ENCODE measurements at regions not wholly inside any gene's neighbourhood (a gene's known extent, or its start where the extent isn't known, plus 50 kb on each side); places are given as distances from the start of the nearest gene placed in this dataset.

GRCh38 chr3:76378789-76379188, 593.4 kb upstream of the ZNF717 start:
- TF ChIP-seq, protein P1, sequence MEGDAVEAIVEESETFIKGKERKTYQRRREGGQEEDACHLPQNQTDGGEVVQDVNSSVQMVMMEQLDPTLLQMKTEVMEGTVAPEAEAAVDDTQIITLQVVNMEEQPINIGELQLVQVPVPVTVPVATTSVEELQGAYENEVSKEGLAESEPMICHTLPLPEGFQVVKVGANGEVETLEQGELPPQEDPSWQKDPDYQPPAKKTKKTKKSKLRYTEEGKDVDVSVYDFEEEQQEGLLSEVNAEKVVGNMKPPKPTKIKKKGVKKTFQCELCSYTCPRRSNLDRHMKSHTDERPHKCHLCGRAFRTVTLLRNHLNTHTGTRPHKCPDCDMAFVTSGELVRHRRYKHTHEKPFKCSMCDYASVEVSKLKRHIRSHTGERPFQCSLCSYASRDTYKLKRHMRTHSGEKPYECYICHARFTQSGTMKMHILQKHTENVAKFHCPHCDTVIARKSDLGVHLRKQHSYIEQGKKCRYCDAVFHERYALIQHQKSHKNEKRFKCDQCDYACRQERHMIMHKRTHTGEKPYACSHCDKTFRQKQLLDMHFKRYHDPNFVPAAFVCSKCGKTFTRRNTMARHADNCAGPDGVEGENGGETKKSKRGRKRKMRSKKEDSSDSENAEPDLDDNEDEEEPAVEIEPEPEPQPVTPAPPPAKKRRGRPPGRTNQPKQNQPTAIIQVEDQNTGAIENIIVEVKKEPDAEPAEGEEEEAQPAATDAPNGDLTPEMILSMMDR (IDR thresholded peaks at IDR 0.05; ENCODE audit: low read depth, low read length): no peak
- TF ChIP-seq EZH2phosphoT487 (IDR thresholded peaks at IDR 0.05; ENCODE audit: low read depth): no peak

All from OCI-LY3 (cell line).